CD14-positive monocyte (primary cell): ENCODE measurements at regions not wholly inside any gene's neighbourhood (a gene's known extent, or its start where the extent isn't known, plus 50 kb on each side); places are given as distances from the start of the nearest gene placed in this dataset.

ENCODE experiments used
- DNase-seq, 3 donors: peaks; one replicate each; pipeline ENCODE4 v3.0.0-alpha.2; 2011 to 2022
- H2AFZ ChIP-seq: 2 replicates; pipeline ENCODE4 v1.6.0; 2012; ENCODE audit warnings: mild to moderate bottlenecking, low read depth, low read length, inconsistent platforms; ENCODE audit not compliant: insufficient read depth, poor library complexity, severe bottlenecking
- H3K27ac ChIP-seq, 2 donors: 1 replicate in 1 of 2; 2 replicates in 1 of 2; pipeline ENCODE4 v1.5.1; 2012 to 2013; ENCODE audit warnings: low read length in 2 of 2, control low read depth in 1 of 2, inconsistent platforms in 1 of 2, low read depth in 1 of 2, mild to moderate bottlenecking in 1 of 2
- H3K27me3 ChIP-seq, 2 donors: one replicate each; pipeline versions ENCODE4 v1.6.0 to v1.6.1; 2011 to 2013; ENCODE audit warnings: low read length in 2 of 2; ENCODE audit not compliant: control insufficient read depth in 2 of 2, insufficient read depth in 2 of 2
- H3K36me3 ChIP-seq, 2 donors: replicated peaks in 1 of 2; 1 replicate in 1 of 2; 2 replicates in 1 of 2; pipeline versions ENCODE4 v1.5.1 to v1.6.1; 2012 to 2013; ENCODE audit warnings: low read length in 2 of 2, control low read depth in 1 of 2, inconsistent platforms in 1 of 2, mild to moderate bottlenecking in 1 of 2; ENCODE audit not compliant: insufficient read depth in 2 of 2, control insufficient read depth in 1 of 2
- H3K4me1 ChIP-seq, 2 donors: 1 replicate in 1 of 2; 2 replicates in 1 of 2; pipeline versions ENCODE4 v1.5.1 to v1.6.1; 2012 to 2013; ENCODE audit warnings: low read length in 2 of 2, control low read depth in 1 of 2, inconsistent platforms in 1 of 2, mild to moderate bottlenecking in 1 of 2, moderate library complexity in 1 of 2; ENCODE audit not compliant: insufficient read depth in 2 of 2, control insufficient read depth in 1 of 2
- H3K4me2 ChIP-seq: replicated peaks from 2 replicates; pipeline ENCODE3; 2012; ENCODE audit warnings: low read length, moderate library complexity, mild to moderate bottlenecking; ENCODE audit not compliant: poor library complexity, severe bottlenecking; ENCODE audit errors: extremely low read depth
- H3K4me3 ChIP-seq, 3 experiments: fragments of 200-600 bp in 1 of 3; sonication (generic) in 1 of 3; replicated peaks in 1 of 3; 1 replicate in 2 of 3; 2 replicates in 1 of 3; pipeline ENCODE4 v1.5.1; 2011 to 2013; ENCODE audit warnings: low read length in 3 of 3, mild to moderate bottlenecking in 3 of 3, control low read depth in 2 of 3, low read depth in 2 of 3, inconsistent platforms in 1 of 3, moderate library complexity in 1 of 3
- H3K79me2 ChIP-seq: 2 replicates; pipeline ENCODE4 v1.6.0; 2012; ENCODE audit warnings: mild to moderate bottlenecking, control low read depth, inconsistent platforms, low read length, moderate library complexity; ENCODE audit not compliant: insufficient read depth
- H3K9ac ChIP-seq: 2 replicates; pipeline ENCODE4 v1.6.0; 2017; ENCODE audit warnings: low read length, mild to moderate bottlenecking; ENCODE audit not compliant: insufficient read depth, poor library complexity, severe bottlenecking
- H3K9me3 ChIP-seq, 2 donors: replicated peaks in 1 of 2; 1 replicate in 1 of 2; 2 replicates in 1 of 2; pipeline versions ENCODE4 v1.5.1 to v1.6.1; 2012 to 2013; ENCODE audit warnings: low read length in 2 of 2, control low read depth in 1 of 2; ENCODE audit not compliant: control insufficient read depth in 1 of 2, insufficient read depth in 1 of 2
- H4K20me1 ChIP-seq: 2 replicates; pipeline ENCODE4 v1.6.0; 2012; ENCODE audit warnings: mild to moderate bottlenecking, low read length, control low read depth, moderate library complexity; ENCODE audit not compliant: insufficient read depth
- H3K27ac Mint-ChIP-seq, 7 donors: one replicate each; pipeline ENCODE4 v1.8.0; 2020; ENCODE audit warnings: mild to moderate bottlenecking in 7 of 7, mixed read lengths in 7 of 7, moderate library complexity in 6 of 7, inconsistent platforms in 2 of 7
- H3K27me3 Mint-ChIP-seq, 3 donors: one replicate each; pipeline ENCODE4 v1.8.0; 2021 to 2022; ENCODE audit warnings: low read depth in 3 of 3, mild to moderate bottlenecking in 3 of 3, mixed read lengths in 3 of 3, moderate library complexity in 3 of 3, inconsistent platforms in 1 of 3
- H3K36me3 Mint-ChIP-seq, 2 donors: one replicate each; pipeline ENCODE4 v1.8.0; 2020; ENCODE audit warnings: mixed read lengths in 2 of 2, inconsistent platforms in 1 of 2, mild to moderate bottlenecking in 1 of 2
- H3K4me1 Mint-ChIP-seq: one replicate; pipeline ENCODE4 v1.8.0; 2020; ENCODE audit warnings: mild to moderate bottlenecking, mixed read lengths
- H3K4me3 Mint-ChIP-seq, 2 donors: one replicate each; pipeline ENCODE4 v1.8.0; 2020; ENCODE audit warnings: mild to moderate bottlenecking in 2 of 2, mixed read lengths in 2 of 2, moderate library complexity in 1 of 2
- H3K9me3 Mint-ChIP-seq, 7 donors: one replicate each; pipeline ENCODE4 v1.8.0; 2020 to 2022; ENCODE audit warnings: mixed read lengths in 7 of 7, mild to moderate bottlenecking in 6 of 7, moderate library complexity in 6 of 7, inconsistent platforms in 2 of 7
- CTCF ChIP-seq: fragments of 200-600 bp; IDR thresholded peaks from one replicate; pipeline ENCODE4 v1.8.0; 2022; ENCODE audit warnings: antibody characterized with exemption, mild to moderate bottlenecking
- WGBS: methylation state at CpG from one replicate; pipeline ENCODE4 v1.1.5; 2013; ENCODE audit warnings: missing lambda C conversion rate; ENCODE audit not compliant: insufficient coverage; 5-methylcytosine and 5-hydroxymethylcytosine counted together
- intact Hi-C, 2 donors: fragments of 100-400 bp; cut with micrococcal nuclease; formaldehyde crosslinking; loops; one replicate each; pipeline versions ENCODE4 v1.15.0 to v1.15.1; 2023

- no peak for TF ChIP-seq CTCF
- Mint-ChIP-seq H3K36me3 (no peaks in the 10 kb centered on the region), H3K27ac (no peak overlapping the region)
Measured at GRCh38 chr2:72010647-72011369, 136.9 kb downstream of the CYP26B1 start.

GRCh38 chr2:72008608-72009007, 139.1 kb downstream of the CYP26B1 start:
- Mint-ChIP-seq H3K4me3 (no peak overlapping the region), H3K27ac (peak overlapping the region in 1 of 7 donors; percentile 3), H3K27me3 (peaks cover 0 to 5% (median 3%) of the 10 kb centered on the region in 3 donors), H3K4me1 (no peaks in the 10 kb centered on the region), H3K9me3 (no peaks in the 10 kb centered on the region), H3K36me3 (no peaks in the 10 kb centered on the region)
- H2AFZ ChIP-seq: no peak overlapping the region
- H3K79me2 ChIP-seq: no peaks in the 10 kb centered on the region
- no peak for DNase-seq
- WGBS: 90% methylated on average over 5 of the region's 10 CpGs
- H3K9ac ChIP-seq: no peak overlapping the region
- no peaks in the 10 kb centered on the region for H3K36me3 ChIP-seq
- H3K4me3 ChIP-seq: no peak overlapping the region
- no peaks in the 10 kb centered on the region for H3K4me1 ChIP-seq
- no peaks in the 10 kb centered on the region for H3K9me3 ChIP-seq
- no peak overlapping the region for H3K4me2 ChIP-seq
- H3K27ac ChIP-seq: no peak overlapping the region
- TF ChIP-seq CTCF: no peak
- no peaks in the 10 kb centered on the region for H4K20me1 ChIP-seq
- intact Hi-C loops: no loop called here
- H3K27me3 ChIP-seq: no peaks in the 10 kb centered on the region

More at GRCh38 chr2:72010647-72011369, 136.9 kb downstream of the CYP26B1 start:
- Mint-ChIP-seq H3K4me1 (no peaks in the 10 kb centered on the region), H3K27me3 (peaks cover 0 to 5% (median 3%) of the 10 kb centered on the region in 3 donors), H3K4me3 (no peak overlapping the region), H3K9me3 (no peaks in the 10 kb centered on the region)
- Histone ChIP-seq H3K36me3 (no peaks in the 10 kb centered on the region), H4K20me1 (no peaks in the 10 kb centered on the region), H3K27ac (no peak overlapping the region), H3K9ac (no peak overlapping the region), H3K27me3 (no peaks in the 10 kb centered on the region), H3K79me2 (no peaks in the 10 kb centered on the region), H2AFZ (no peak overlapping the region), H3K9me3 (no peaks in the 10 kb centered on the region), H3K4me2 (no peak overlapping the region), H3K4me3 (no peak overlapping the region), H3K4me1 (no peaks in the 10 kb centered on the region)
- WGBS: 65% methylated on average over 7 of the region's 13 CpGs
- DNase-seq: no peak
- intact Hi-C loops: no loop called here
